Suppressor macrophage (primary cell): ENCODE measurements at regions not wholly inside any gene's neighbourhood (a gene's known extent, or its start where the extent isn't known, plus 50 kb on each side); places are given as distances from the start of the nearest gene placed in this dataset.

ENCODE experiments used
- DNase-seq, 4 experiments: peaks; one replicate each; pipeline ENCODE4 v3.0.0-alpha.2; 2020 to 2022

DNA sequence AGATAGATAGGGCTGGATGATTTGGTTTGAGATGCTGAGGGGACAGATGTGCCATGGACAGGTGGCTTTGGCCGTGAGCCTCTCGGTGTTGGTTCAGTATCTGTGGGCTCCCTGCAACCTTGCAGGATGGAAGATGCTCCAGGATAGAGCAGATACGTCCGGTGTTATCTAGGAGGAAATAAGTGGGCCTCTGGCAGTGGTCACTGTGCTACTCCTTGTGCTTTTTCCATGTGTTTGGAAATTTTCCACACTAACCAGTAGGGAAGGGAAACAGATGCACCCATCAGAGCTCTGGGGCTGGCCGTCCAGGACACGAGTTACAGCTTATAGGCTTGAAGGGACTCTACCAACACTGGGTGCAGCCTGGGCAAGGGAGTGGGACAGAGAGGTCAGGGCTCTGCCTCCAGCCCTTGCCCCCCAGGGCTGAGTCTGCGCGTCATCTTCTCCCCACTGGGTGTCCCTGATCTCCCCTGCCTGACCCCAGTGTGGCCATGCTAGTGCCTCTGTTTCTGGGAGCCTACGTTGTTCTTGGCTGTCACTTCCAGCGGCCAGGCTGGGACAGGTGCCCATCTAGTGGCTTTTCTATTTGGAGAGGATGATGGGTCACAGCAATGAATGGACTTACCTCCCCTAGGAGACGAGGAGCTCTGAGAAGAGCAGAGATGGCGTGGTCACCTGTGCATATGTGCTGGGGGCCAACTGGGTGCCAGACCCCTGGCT is 166.9 kb downstream of the SEC14L1 start:
- DNase-seq, result no peak

- DNase-seq, result peak; percentile 83 to 93 (median 88)
These were observed 168.3 kb downstream of the SEC14L1 start for GRCh38 chr17:77308861-77309726.

DNA sequence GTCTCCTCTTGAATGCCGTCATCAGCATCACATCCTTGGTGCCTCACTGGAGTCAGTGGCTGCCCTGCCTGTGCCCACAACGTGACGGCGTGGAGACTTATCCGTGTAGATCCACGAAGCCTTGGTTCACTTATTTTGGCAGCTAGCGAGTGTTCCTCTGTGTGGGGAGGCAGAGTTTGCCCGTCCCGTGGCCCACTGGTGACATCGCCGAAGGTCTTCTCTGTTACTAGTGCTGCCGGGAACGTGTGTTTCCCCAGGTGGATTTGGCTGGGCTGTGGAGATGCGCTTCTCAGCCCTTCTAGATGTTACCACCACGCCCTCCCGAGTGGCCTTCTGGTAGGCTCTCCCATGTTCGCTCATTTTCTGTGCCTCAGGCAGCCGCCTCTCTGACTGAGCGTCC is 169.6 kb downstream of the SEC14L1 start:
- no peak for DNase-seq

GRCh38 chr17:77311371-77311981 is 170.7 kb downstream of the SEC14L1 start:
- peak in 3 of 4 experiments; percentile 40 to 46 (median 45) for DNase-seq

DNA sequence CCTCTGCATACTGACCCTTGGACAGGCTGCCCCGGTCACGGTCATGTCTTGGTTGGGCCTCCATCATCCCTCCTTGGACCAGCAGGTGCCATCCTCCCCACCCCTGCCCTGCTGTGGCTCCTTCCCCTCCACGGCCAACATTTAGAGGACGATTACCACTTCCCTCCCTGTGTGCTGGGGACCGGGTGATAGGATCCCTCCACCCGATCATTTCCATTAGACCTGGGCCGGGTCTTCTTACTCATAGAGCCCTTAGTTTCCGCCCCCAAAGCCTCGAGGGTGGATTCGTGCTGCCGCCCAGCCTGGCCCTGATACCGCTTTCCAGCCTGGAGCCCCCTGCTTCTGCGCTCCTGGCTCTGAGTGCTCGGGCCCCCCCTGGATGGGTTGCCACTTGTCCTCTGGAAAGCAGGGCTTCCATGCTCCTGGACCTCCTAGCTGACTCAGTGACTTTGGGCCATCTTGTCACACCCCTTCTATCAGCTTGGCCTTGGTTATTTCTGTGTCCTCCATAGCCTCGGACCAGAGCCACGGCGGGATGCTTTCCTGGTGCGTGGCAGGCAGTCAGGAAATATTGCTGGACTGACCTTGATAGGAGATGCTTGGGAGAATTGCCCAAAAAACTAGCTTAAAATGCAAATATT is 171.4 kb downstream of the SEC14L1 start:
- DNase-seq, result no peak

- DNase-seq, result no peak
These were observed 172.2 kb downstream of the SEC14L1 start for GRCh38 chr17:77312786-77313599.

DNA sequence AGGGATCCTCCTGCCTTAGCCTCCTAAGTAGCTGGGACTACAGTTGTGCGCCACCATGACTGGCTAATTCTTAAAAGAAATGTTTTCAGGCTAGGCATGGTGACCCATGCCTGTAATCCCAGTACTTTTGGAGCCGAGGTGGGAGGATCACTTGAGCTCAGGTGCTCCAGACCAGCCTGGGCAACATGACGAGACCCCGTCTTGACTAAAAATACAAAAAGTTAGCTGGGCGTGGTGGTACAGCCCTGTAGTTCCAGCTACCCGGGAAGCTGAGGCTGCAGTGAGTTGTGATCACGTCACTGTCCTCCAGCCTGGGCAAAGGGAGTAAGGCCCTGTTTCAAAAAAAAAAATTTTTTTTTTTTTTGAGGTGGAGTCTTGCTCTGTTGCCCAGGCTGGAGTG is 173.1 kb downstream of the SEC14L1 start:
- DNase-seq, result no peak

DNA sequence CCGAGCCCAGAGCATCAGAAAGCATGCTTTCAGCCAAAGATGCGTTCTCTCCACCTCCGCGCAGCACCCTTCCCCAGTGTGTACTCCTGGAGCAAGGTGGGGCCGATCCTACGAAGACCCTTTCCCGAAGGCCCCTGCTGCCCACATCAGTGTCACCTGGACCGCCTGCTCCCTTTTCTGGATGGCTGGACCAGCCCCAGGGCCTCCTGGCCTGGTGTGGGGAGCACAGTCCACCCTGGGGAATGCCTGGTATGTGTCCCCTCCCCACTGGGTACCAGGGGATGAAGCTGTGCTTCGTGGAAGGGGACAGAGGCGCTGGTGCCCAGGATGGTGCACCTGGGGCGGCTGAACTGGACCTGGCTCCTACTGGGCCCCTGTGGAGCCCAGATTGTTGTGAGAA is 173.8 kb downstream of the SEC14L1 start:
- DNase-seq, result no peak

GRCh38 chr17:77315010-77315409 is 174.2 kb downstream of the SEC14L1 start:
- DNase-seq, result no peak

GRCh38 chr17:77315551-77316190 is 174.9 kb downstream of the SEC14L1 start:
- peak; percentile 46 to 71 (median 62) for DNase-seq

DNA sequence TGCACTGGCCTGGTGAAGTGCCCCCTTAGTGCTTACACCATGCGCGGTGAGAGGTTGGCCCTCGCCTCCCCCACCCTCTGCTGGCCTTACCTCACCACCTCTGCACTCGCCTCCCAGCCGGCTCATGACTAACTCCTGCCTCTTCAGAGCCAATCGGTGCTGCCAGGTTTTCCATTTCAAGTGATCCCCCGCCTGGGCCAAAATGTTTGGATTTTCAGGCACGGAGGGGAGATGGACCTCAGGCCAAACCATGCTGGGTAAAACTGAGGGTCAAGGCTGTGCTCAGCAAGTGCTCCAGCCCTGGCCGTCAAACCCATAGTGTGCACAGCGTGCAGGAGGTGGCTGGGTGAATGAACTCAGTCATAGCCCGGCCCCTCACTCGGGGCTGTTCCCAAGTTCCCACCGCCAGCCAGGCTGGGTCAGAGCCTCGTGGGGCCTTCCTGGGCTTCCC is 175.4 kb downstream of the SEC14L1 start:
- DNase-seq, result no peak

DNA sequence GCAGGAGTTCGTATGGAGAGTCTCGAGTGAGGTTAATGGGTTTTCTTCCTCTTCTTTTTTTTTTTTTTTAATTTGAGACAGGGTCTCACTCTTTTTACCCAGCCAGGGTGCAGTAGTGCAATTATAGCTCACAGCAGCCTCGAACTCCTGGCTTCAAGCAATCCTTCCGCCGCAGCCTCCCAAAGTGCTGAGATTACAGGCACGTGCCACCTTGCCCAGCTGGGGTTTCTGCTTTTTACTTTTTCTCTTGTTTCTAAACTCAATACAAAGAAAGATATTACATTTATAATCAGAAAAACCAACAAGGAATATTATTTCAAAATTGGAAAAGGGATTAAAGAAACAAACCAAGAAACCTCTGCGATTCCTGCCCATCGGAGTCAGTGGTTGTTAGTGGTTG is 175.9 kb downstream of the SEC14L1 start:
- no peak for DNase-seq

GRCh38 chr17:77317091-77317750 is 176.5 kb downstream of the SEC14L1 start:
- DNase-seq, result no peak

DNA sequence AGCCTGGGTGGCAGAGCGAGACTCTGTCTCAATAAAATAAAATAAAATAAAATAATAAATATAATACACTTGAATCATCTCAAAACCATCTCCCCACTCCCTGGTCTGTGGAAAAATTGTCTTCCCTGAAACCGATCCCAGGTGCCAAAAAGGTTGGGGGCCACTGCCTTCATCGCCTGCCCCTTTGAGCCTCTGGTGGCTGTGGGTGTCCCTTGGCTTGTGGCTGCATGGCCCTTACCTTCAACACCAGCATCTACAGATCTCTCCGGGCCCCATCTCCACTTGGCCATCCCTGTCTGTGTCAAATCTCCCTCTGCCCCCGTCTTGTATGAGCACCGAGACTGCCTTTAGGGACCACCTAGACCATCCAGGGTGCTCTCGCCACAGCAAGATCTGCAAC is 177.3 kb downstream of the SEC14L1 start:
- DNase-seq, result no peak

DNA sequence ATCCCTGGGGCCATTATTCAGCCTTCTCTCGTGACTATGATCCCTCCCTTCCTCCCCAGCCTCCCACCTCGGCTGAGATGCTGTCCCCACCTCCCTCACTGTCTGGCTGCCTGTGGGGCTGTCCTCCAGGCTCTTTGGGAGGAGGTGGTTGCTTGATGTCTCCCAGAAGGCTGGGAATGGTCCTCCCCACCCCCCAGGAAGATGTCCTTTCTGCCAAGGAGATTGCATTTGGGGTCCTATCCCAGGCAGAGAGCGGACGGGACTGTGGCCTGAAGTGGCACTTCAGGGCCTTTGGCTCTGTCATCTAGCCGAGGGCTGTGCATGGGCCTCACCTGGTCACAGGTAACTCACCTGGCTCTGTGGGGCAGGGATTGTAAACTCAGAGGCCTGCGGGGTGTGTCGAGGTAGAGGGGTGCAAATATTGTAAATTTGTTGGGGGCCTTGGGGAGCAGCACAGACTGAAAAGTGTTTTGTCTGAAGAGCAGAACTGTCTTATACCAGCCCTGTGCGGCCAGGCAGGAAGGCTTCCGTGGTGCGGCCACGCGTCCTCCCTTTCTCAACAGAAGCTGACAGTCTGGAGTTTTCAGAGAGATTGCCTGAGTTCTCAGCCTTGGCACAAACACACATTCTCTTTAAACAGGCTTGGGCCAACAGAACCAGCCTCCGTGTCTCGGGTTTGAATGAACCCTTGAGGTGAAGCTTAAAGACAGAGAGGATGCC is 177.9 kb downstream of the SEC14L1 start:
- DNase-seq, result peak; percentile 60 to 81 (median 72)

DNA sequence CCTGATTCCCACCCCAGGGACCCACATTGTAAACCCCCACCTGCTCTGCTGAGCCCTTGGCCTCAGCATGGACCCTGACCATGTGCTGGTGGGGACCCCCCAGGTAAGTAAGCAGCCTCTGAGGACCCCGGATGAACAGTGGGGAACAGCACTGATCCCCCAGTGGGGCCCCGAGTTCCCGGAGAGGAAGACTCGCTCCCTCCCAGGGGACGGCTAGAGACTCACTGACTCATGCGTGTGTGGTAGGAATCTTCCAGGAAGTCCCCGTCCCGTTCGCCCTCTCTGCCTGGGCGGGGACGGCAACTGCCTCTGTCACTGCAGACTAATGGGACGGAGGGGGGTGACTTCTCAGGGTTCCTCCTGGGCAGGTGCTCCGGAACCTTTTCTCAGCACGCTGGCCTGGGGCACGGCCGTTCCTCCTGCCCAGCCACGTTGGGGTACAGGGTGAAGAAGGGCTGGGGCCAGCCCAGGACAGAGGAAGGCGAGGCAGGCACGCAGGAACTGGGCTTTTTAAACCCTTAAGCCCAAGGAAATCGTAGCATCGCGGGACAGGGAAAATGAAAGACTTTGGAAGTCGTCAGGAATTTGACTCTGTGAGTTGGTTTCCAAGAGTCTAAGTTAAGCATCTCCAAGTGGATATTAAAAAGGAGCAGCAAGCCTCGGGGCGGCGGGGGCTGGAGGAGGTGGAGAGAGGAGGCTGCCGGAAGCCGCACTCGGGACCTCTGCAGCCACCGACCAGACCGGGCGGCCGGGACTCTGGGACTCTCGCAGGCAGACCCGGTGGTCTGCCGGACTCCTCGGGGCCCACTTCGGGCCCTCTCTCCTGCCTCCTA is 178.7 kb downstream of the SEC14L1 start:
- peak; percentile 91 to 96 (median 94) for DNase-seq

GRCh38 chr17:77320044-77320440 is 179.3 kb downstream of the SEC14L1 start:
- DNase-seq, result peak; percentile 52 to 78 (median 64)

GRCh38 chr17:77320485-77321256 is 179.9 kb downstream of the SEC14L1 start:
- peak; percentile 55 to 64 (median 60) for DNase-seq
